H9 (cell line): ENCODE measurements at regions not wholly inside any gene's neighbourhood (a gene's known extent, or its start where the extent isn't known, plus 50 kb on each side); places are given as distances from the start of the nearest gene placed in this dataset.

Experiments
- DNase-seq: peaks from one replicate; pipeline ENCODE4 v3.0.0-alpha.2; 2017
- H2AFZ ChIP-seq: one replicate; pipeline ENCODE4 v1.6.1; 2013; ENCODE audit warnings: mild to moderate bottlenecking, low read length, control low read depth, moderate library complexity
- H2AK5ac ChIP-seq: 2 replicates; pipeline ENCODE4 v1.6.1; 2013; ENCODE audit warnings: low read length, control low read depth, mixed read lengths; ENCODE audit not compliant: insufficient read length
- H2BK120ac ChIP-seq: one replicate; pipeline ENCODE4 v1.6.1; 2013; ENCODE audit warnings: low read depth, mild to moderate bottlenecking, low read length, control low read depth, inconsistent platforms; ENCODE audit not compliant: poor library complexity, severe bottlenecking
- H2BK12ac ChIP-seq: 2 replicates; pipeline ENCODE4 v1.6.1; 2013; ENCODE audit warnings: low read length, control low read depth, mixed read lengths, low read depth; ENCODE audit not compliant: insufficient read length
- H2BK15ac ChIP-seq: 2 replicates; pipeline ENCODE4 v1.6.1; 2013; ENCODE audit warnings: low read depth, low read length, control low read depth
- H2BK20ac ChIP-seq: one replicate; pipeline ENCODE4 v1.6.1; 2013; ENCODE audit warnings: low read depth, mild to moderate bottlenecking, low read length, control low read depth, inconsistent platforms; ENCODE audit not compliant: poor library complexity, severe bottlenecking
- H2BK5ac ChIP-seq: 2 replicates; pipeline ENCODE4 v1.6.1; 2013; ENCODE audit warnings: low read length, control low read depth, mixed read lengths; ENCODE audit not compliant: insufficient read length
- H3K14ac ChIP-seq: 2 replicates; pipeline ENCODE4 v1.6.1; 2013; ENCODE audit warnings: low read length, control low read depth; ENCODE audit not compliant: insufficient read depth
- H3K18ac ChIP-seq: 2 replicates; pipeline ENCODE4 v1.6.1; 2013; ENCODE audit warnings: low read depth, mild to moderate bottlenecking, mixed read lengths, low read length, control low read depth; ENCODE audit not compliant: insufficient read length
- H3K23ac ChIP-seq: 2 replicates; pipeline ENCODE4 v1.6.1; 2013; ENCODE audit warnings: low read length, control low read depth, mixed read lengths, low read depth; ENCODE audit not compliant: insufficient read length
- H3K23me2 ChIP-seq: 2 replicates; pipeline ENCODE4 v1.6.1; 2013; ENCODE audit warnings: low read depth, mild to moderate bottlenecking, mixed read lengths, low read length, control low read depth; ENCODE audit not compliant: insufficient read length, poor library complexity, severe bottlenecking
- H3K27ac ChIP-seq: 2 replicates; pipeline ENCODE4 v1.5.1; 2013; ENCODE audit warnings: low read length, control low read depth, mixed read lengths, low read depth; ENCODE audit not compliant: insufficient read length
- H3K27me3 ChIP-seq: 2 replicates; pipeline ENCODE4 v1.6.1; 2013; ENCODE audit warnings: low read length, control low read depth, inconsistent platforms; ENCODE audit not compliant: insufficient read depth
- H3K4ac ChIP-seq: 2 replicates; pipeline ENCODE4 v1.6.1; 2013; ENCODE audit warnings: low read depth, mild to moderate bottlenecking, control low read depth, inconsistent platforms, low read length, moderate library complexity
- H3K4me1 ChIP-seq: 2 replicates; pipeline ENCODE4 v1.6.1; 2013; ENCODE audit warnings: low read length, control low read depth, inconsistent platforms; ENCODE audit not compliant: insufficient read depth
- H3K4me2 ChIP-seq: 2 replicates; pipeline ENCODE4 v1.6.1; 2013; ENCODE audit warnings: low read length, control low read depth, mixed read lengths; ENCODE audit not compliant: insufficient read length, insufficient read depth
- H3K56ac ChIP-seq: 2 replicates; pipeline ENCODE4 v1.6.1; 2013; ENCODE audit warnings: low read depth, mild to moderate bottlenecking, mixed read lengths, low read length, control low read depth; ENCODE audit not compliant: insufficient read length
- H3K79me1 ChIP-seq: 2 replicates; pipeline ENCODE4 v1.6.1; 2013; ENCODE audit warnings: low read depth, mild to moderate bottlenecking, moderate library complexity, low read length, control low read depth, inconsistent platforms; ENCODE audit not compliant: insufficient read depth, poor library complexity, severe bottlenecking
- H3K79me2 ChIP-seq: 2 replicates; pipeline ENCODE4 v1.6.1; 2013; ENCODE audit warnings: low read length, control low read depth, inconsistent platforms; ENCODE audit not compliant: insufficient read depth
- H3K9ac ChIP-seq: 2 replicates; pipeline ENCODE4 v1.6.1; 2013; ENCODE audit warnings: low read length, control low read depth, mixed read lengths; ENCODE audit not compliant: insufficient read length; ENCODE audit errors: extremely low read depth
- H3K9me3 ChIP-seq: one replicate; pipeline ENCODE4 v1.6.1; 2013; ENCODE audit warnings: low read depth, low read length, inconsistent platforms; ENCODE audit not compliant: control insufficient read depth
- H3T11ph ChIP-seq: one replicate; pipeline ENCODE4 v1.6.1; 2013; ENCODE audit warnings: mild to moderate bottlenecking, low read length, control low read depth, inconsistent platforms
- H4K20me1 ChIP-seq: one replicate; pipeline ENCODE4 v1.6.1; 2013; ENCODE audit not compliant: control insufficient read depth, insufficient read length, insufficient read depth
- H4K5ac ChIP-seq: 2 replicates; pipeline ENCODE4 v1.6.1; 2013; ENCODE audit warnings: low read depth, mild to moderate bottlenecking, mixed read lengths, low read length, control low read depth; ENCODE audit not compliant: insufficient read length
- H4K8ac ChIP-seq: replicated peaks from 2 replicates; pipeline ENCODE4 v1.6.1; 2013; ENCODE audit warnings: low read length, control low read depth, mixed read lengths, low read depth; ENCODE audit not compliant: insufficient read length
- H4K91ac ChIP-seq: 2 replicates; pipeline ENCODE4 v1.6.1; 2013; ENCODE audit warnings: low read depth, mild to moderate bottlenecking, moderate library complexity, mixed read lengths, low read length, control low read depth; ENCODE audit not compliant: insufficient read length
- H3K27ac Mint-ChIP-seq, 3 experiments: 2 replicates in 2 of 3; 3 replicates in 1 of 3; pipeline ENCODE4 v1.8.0; 2020 to 2021; ENCODE audit warnings: mixed read lengths in 3 of 3, mild to moderate bottlenecking in 1 of 3, moderate library complexity in 1 of 3
- H3K27me3 Mint-ChIP-seq: 2 replicates; pipeline ENCODE4 v1.8.0; 2021; ENCODE audit warnings: low read depth, mild to moderate bottlenecking, moderate library complexity, mixed read lengths
- H3K36me3 Mint-ChIP-seq, 3 experiments: 2 replicates in 2 of 3; 3 replicates in 1 of 3; pipeline ENCODE4 v1.8.0; 2020 to 2021; ENCODE audit warnings: low read depth in 3 of 3, mixed read lengths in 3 of 3; ENCODE audit not compliant: insufficient read depth in 1 of 3
- H3K4me1 Mint-ChIP-seq, 2 experiments: 2 replicates each; pipeline ENCODE4 v1.8.0; 2020; ENCODE audit warnings: mixed read lengths in 2 of 2
- H3K4me3 Mint-ChIP-seq, 2 experiments: 2 replicates in 1 of 2; 3 replicates in 1 of 2; pipeline ENCODE4 v1.8.0; 2020 to 2021; ENCODE audit warnings: mild to moderate bottlenecking in 2 of 2, mixed read lengths in 2 of 2, moderate library complexity in 1 of 2
- H3K9me3 Mint-ChIP-seq, 2 experiments: 2 replicates in 1 of 2; 3 replicates in 1 of 2; pipeline ENCODE4 v1.8.0; 2020; ENCODE audit warnings: mild to moderate bottlenecking in 2 of 2, mixed read lengths in 2 of 2, moderate library complexity in 1 of 2
- WGBS: extraction: QIAGEN DNeasy Blood & Tissue Kit; methylation state at CpG from one replicate; pipeline ENCODE4 v1.1.7; 2013; ENCODE audit warnings: missing lambda C conversion rate, low lambda C conversion rate, mixed read lengths; ENCODE audit not compliant: insufficient read length; ENCODE audit errors: extremely low coverage; 5-methylcytosine and 5-hydroxymethylcytosine counted together
- TF ChIP-seq, protein P1 (sequence below): fragments of 200-600 bp; sonication (generic); conservative IDR thresholded peaks from 3 replicates; pipeline ENCODE4 v1.8.0; 2021; ENCODE audit warnings: antibody characterized with exemption, mild to moderate bottlenecking

GRCh38 chr12:32981139-32981538 is 84.6 kb upstream of the PKP2 start:
- no peaks in the 10 kb centered on the region for H3K79me1 ChIP-seq
- no peak overlapping the region for H4K5ac ChIP-seq
- WGBS, result no CpG with 5 or more reads among the region's 4 CpGs
- no peak overlapping the region for H3K18ac ChIP-seq
- no peaks in the 10 kb centered on the region for H3K27me3 ChIP-seq
- no peak overlapping the region for H2BK15ac ChIP-seq
- no peak overlapping the region for H3K14ac ChIP-seq
- no peak overlapping the region for H4K91ac ChIP-seq
- H3K27ac ChIP-seq, result no peak overlapping the region
- no peak for DNase-seq
- no peak overlapping the region for H2AK5ac ChIP-seq
- no peak overlapping the region for H3K4me3 Mint-ChIP-seq
- H3K56ac ChIP-seq, result no peak overlapping the region
- no peak overlapping the region for H2BK120ac ChIP-seq
- H3K9me3 ChIP-seq, result no peaks in the 10 kb centered on the region
- no peak overlapping the region for H2BK12ac ChIP-seq
- H3K4me2 ChIP-seq, result no peak overlapping the region
- TF ChIP-seq, protein P1, sequence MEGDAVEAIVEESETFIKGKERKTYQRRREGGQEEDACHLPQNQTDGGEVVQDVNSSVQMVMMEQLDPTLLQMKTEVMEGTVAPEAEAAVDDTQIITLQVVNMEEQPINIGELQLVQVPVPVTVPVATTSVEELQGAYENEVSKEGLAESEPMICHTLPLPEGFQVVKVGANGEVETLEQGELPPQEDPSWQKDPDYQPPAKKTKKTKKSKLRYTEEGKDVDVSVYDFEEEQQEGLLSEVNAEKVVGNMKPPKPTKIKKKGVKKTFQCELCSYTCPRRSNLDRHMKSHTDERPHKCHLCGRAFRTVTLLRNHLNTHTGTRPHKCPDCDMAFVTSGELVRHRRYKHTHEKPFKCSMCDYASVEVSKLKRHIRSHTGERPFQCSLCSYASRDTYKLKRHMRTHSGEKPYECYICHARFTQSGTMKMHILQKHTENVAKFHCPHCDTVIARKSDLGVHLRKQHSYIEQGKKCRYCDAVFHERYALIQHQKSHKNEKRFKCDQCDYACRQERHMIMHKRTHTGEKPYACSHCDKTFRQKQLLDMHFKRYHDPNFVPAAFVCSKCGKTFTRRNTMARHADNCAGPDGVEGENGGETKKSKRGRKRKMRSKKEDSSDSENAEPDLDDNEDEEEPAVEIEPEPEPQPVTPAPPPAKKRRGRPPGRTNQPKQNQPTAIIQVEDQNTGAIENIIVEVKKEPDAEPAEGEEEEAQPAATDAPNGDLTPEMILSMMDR, result no peak
- no peaks in the 10 kb centered on the region for H4K20me1 ChIP-seq
- H2BK20ac ChIP-seq, result no peak overlapping the region
- H4K8ac ChIP-seq, result no peak overlapping the region
- no peak overlapping the region for H3K9ac ChIP-seq
- no peak overlapping the region for H3K23ac ChIP-seq
- H3K4me1 Mint-ChIP-seq, result peaks cover 11 to 21% of the 10 kb centered on the region in 2 experiments
- no peak overlapping the region for H3K4ac ChIP-seq
- no peaks in the 10 kb centered on the region for H3K79me2 ChIP-seq
- peaks cover 2 to 5% (median 2%) of the 10 kb centered on the region in 3 experiments; a peak in 3 of 7 replicates for H3K36me3 Mint-ChIP-seq
- no peak overlapping the region for H3K27ac Mint-ChIP-seq
- no peaks in the 10 kb centered on the region for H3K23me2 ChIP-seq
- peaks cover 5% of the 10 kb centered on the region in 2 experiments for H3K9me3 Mint-ChIP-seq
- H3K27me3 Mint-ChIP-seq, result no peaks in the 10 kb centered on the region
- no peaks in the 10 kb centered on the region for H3K4me1 ChIP-seq
- no peak overlapping the region for H3T11ph ChIP-seq
- H2BK5ac ChIP-seq, result no peak overlapping the region
- H2AFZ ChIP-seq, result no peak overlapping the region
